Loucy (cell line): ENCODE measurements at regions not wholly inside any gene's neighbourhood (a gene's known extent, or its start where the extent isn't known, plus 50 kb on each side); places are given as distances from the start of the nearest gene placed in this dataset.

Source experiments
- H2AFZ ChIP-seq: fragments of 200-600 bp; sonication (generic); 2 replicates; pipeline ENCODE4 v1.6.0; 2016; ENCODE audit warnings: antibody characterized with exemption, mild to moderate bottlenecking, low read length, moderate library complexity
- H3F3A ChIP-seq: fragments of 200-600 bp; 2 replicates; pipeline ENCODE4 v1.6.0; 2016; ENCODE audit warnings: antibody characterized with exemption, low read depth, mild to moderate bottlenecking
- H3K27me3 ChIP-seq: fragments of 200-600 bp; sonication (generic); 2 replicates; pipeline ENCODE4 v1.6.1; 2014; ENCODE audit warnings: low read length, mild to moderate bottlenecking; ENCODE audit not compliant: insufficient read depth, poor library complexity, severe bottlenecking
- H3K36me3 ChIP-seq: fragments of 200-600 bp; sonication (generic); 2 replicates; pipeline ENCODE4 v1.6.1; 2016; ENCODE audit warnings: low read length; ENCODE audit not compliant: insufficient read depth
- H3K4me1 ChIP-seq: fragments of 200-600 bp; sonication (generic); 2 replicates; pipeline ENCODE4 v1.5.1; 2014; ENCODE audit warnings: low read length, mild to moderate bottlenecking; ENCODE audit not compliant: insufficient read depth, poor library complexity, severe bottlenecking
- H3K4me2 ChIP-seq: fragments of 200-600 bp; sonication (generic); 2 replicates; pipeline ENCODE4 v1.6.0; 2014; ENCODE audit warnings: antibody characterized with exemption, low read length, low read depth, mild to moderate bottlenecking; ENCODE audit not compliant: poor library complexity, severe bottlenecking
- H3K4me3 ChIP-seq: fragments of 200-600 bp; sonication (generic); 2 replicates; pipeline ENCODE4 v1.5.1; 2014; ENCODE audit warnings: low read length, mild to moderate bottlenecking, mixed read lengths; ENCODE audit not compliant: poor library complexity, severe bottlenecking
- H3K79me2 ChIP-seq: fragments of 200-600 bp; sonication (generic); 2 replicates; pipeline ENCODE4 v1.6.1; 2014; ENCODE audit warnings: low read length; ENCODE audit not compliant: insufficient read depth
- H3K9ac ChIP-seq: fragments of 200-600 bp; sonication (generic); 2 replicates; pipeline ENCODE4 v1.6.0; 2014; ENCODE audit warnings: mild to moderate bottlenecking, low read depth, low read length, moderate library complexity; ENCODE audit not compliant: poor library complexity, severe bottlenecking
- H3K9me2 ChIP-seq: fragments of 200-600 bp; sonication (generic); replicated peaks from 2 replicates; pipeline ENCODE4 v1.6.1; 2016; ENCODE audit warnings: low read depth, low read length, mixed read lengths
- H3K9me3 ChIP-seq: fragments of 200-600 bp; sonication (generic); 2 replicates; pipeline ENCODE4 v1.6.1; 2014; ENCODE audit warnings: mild to moderate bottlenecking, antibody characterized with exemption, low read length, low read depth; ENCODE audit not compliant: insufficient read depth
- H4K20me1 ChIP-seq: fragments of 200-600 bp; sonication (generic); 2 replicates; pipeline ENCODE4 v1.6.0; 2014; ENCODE audit warnings: antibody characterized with exemption, low read length, mild to moderate bottlenecking; ENCODE audit not compliant: insufficient read depth, poor library complexity, severe bottlenecking
- EZH2phosphoT487 ChIP-seq: fragments of 200-600 bp; IDR thresholded peaks from 2 replicates; pipeline ENCODE4 v1.6.1; 2018; ENCODE audit warnings: antibody characterized with exemption, mild to moderate bottlenecking, moderate library complexity, borderline replicate concordance
- TF ChIP-seq, protein P1 (sequence below): fragments of 200-600 bp; sonication (generic); conservative IDR thresholded peaks from 2 replicates; pipeline ENCODE4 v1.5.1; 2014; ENCODE audit warnings: mild to moderate bottlenecking, antibody characterized with exemption, low read length

DNA sequence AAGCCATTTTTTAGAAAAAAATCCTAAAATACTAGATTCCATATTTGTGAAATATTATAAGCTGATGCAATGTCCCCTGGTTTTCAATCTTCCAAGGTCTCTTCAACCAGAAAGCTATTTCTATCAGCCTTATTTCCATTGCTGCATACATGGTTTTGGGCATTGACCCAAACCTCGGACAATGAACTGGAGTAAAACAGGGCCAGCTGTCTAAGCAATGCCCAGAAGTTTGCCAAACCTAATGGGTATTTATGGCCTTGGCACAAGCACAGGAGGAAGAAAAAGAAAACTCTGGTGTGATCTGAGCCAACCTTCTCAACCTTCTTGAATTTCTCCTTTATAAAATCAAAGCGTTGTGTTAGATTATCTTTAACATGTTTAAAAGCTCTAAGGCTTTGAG, 402.3 kb downstream of the DNAJB9 start:
- no peak for TF ChIP-seq EZH2phosphoT487
- TF ChIP-seq, protein P1, sequence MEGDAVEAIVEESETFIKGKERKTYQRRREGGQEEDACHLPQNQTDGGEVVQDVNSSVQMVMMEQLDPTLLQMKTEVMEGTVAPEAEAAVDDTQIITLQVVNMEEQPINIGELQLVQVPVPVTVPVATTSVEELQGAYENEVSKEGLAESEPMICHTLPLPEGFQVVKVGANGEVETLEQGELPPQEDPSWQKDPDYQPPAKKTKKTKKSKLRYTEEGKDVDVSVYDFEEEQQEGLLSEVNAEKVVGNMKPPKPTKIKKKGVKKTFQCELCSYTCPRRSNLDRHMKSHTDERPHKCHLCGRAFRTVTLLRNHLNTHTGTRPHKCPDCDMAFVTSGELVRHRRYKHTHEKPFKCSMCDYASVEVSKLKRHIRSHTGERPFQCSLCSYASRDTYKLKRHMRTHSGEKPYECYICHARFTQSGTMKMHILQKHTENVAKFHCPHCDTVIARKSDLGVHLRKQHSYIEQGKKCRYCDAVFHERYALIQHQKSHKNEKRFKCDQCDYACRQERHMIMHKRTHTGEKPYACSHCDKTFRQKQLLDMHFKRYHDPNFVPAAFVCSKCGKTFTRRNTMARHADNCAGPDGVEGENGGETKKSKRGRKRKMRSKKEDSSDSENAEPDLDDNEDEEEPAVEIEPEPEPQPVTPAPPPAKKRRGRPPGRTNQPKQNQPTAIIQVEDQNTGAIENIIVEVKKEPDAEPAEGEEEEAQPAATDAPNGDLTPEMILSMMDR, result no peak
- Histone ChIP-seq H3K4me1 (no peaks in the 10 kb centered on the region), H3K79me2 (no peaks in the 10 kb centered on the region), H3F3A (no peaks in the 10 kb centered on the region), H3K4me2 (no peak overlapping the region), H3K9me3 (no peaks in the 10 kb centered on the region), H3K9me2 (no peaks in the 10 kb centered on the region), H3K36me3 (no peaks in the 10 kb centered on the region), H2AFZ (no peak overlapping the region), H3K9ac (no peak overlapping the region), H3K4me3 (no peak overlapping the region), H3K27me3 (no peaks in the 10 kb centered on the region), H4K20me1 (no peaks in the 10 kb centered on the region)

DNA sequence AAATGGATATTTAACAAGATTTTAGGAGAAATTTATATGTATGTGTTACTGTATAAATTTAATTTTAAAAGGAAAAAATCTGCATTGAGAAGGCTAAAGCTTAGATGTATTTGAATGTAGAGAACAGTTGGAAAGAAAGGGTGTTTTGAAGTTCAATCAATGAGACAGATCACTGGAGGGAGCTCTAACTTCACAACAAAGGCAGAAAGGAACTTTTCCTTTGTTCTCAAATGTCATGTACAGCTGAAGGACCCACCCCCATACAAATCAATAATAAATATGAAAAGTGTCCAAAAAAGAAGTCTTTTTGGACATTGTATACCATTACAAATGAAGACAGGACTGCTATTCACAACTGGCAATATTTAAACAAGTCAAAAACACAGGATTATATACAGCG, 403.4 kb downstream of the DNAJB9 start:
- Histone ChIP-seq H3K4me3 (no peak overlapping the region), H3K4me2 (no peak overlapping the region), H3K9me2 (no peaks in the 10 kb centered on the region), H4K20me1 (no peaks in the 10 kb centered on the region), H3K4me1 (no peaks in the 10 kb centered on the region), H3K79me2 (no peaks in the 10 kb centered on the region), H3K9me3 (no peaks in the 10 kb centered on the region), H3K27me3 (no peaks in the 10 kb centered on the region), H2AFZ (no peak overlapping the region), H3K36me3 (no peaks in the 10 kb centered on the region), H3K9ac (no peak overlapping the region), H3F3A (no peaks in the 10 kb centered on the region)
- TF ChIP-seq EZH2phosphoT487, result no peak
- TF ChIP-seq, protein P1, result no peak; the same call in 1 of the 2 replicates

DNA sequence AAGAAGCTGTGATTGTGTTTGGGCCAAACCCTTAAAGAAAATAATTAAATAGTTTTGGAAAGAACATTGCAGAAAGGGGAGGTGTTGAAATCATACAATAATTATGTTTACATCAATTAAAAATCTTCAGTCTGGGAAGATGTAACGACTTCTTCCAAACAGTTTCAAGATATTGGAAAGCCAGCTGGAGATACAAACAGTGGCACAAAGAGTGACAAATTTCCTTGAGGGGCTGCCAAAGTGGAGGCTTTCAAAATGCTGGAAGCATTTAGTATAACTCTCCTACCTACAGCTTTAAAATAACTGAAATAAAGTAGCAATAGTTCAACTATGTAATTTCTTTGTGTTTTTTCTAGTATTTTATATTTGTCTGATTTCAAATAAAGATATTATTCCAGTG, 405.0 kb downstream of the DNAJB9 start:
- Histone ChIP-seq H3K9ac (no peak overlapping the region), H2AFZ (no peak overlapping the region), H3K4me2 (no peak overlapping the region), H3K4me3 (no peak overlapping the region), H3K9me2 (no peaks in the 10 kb centered on the region), H3K4me1 (no peaks in the 10 kb centered on the region), H4K20me1 (no peaks in the 10 kb centered on the region), H3K79me2 (no peaks in the 10 kb centered on the region), H3F3A (no peaks in the 10 kb centered on the region), H3K9me3 (no peaks in the 10 kb centered on the region), H3K27me3 (no peaks in the 10 kb centered on the region), H3K36me3 (no peaks in the 10 kb centered on the region)
- TF ChIP-seq, protein P1, result no peak
- no peak for TF ChIP-seq EZH2phosphoT487
